ENCODE measurements at regions not wholly inside any gene's neighbourhood (a gene's known extent, or its start where the extent isn't known, plus 50 kb on each side); places are given as distances from the start of the nearest gene placed in this dataset.
A peak's percentile ranks its signal among the peaks of the same experiment; 100 is the strongest.

GRCh38 chr1:186611156-186611555 is 69.1 kb downstream of the PTGS2 start:
- TF ChIP-seq CTCF (IDR thresholded peaks at IDR 0.05) (no peak), POLR2A (IDR thresholded peaks at IDR 0.05) (no peak)
- no peak overlapping the region for H3K4me3 ChIP-seq
- no peaks in the 10 kb centered on the region for H3K4me1 ChIP-seq
- no peak for DNase-seq
- H3K36me3 ChIP-seq: no peaks in the 10 kb centered on the region
- no peaks in the 10 kb centered on the region for H3K27me3 ChIP-seq
- no peaks in the 10 kb centered on the region for H3K9me3 ChIP-seq
- no peak overlapping the region for H3K27ac ChIP-seq
- intact Hi-C loops (cut with DNase I; ENCODE audit: low total_unique reads): no loop called here

GRCh38 chr1:186609183-186609582 is 71.0 kb downstream of the PTGS2 start:
- no peak overlapping the region for H3K27ac ChIP-seq
- H3K36me3 ChIP-seq: no peaks in the 10 kb centered on the region
- no peak for DNase-seq
- intact Hi-C loops (cut with DNase I; ENCODE audit: low total_unique reads): no loop called here
- H3K27me3 ChIP-seq: no peaks in the 10 kb centered on the region
- no peaks in the 10 kb centered on the region for H3K9me3 ChIP-seq
- TF ChIP-seq CTCF (IDR thresholded peaks at IDR 0.05) (no peak), POLR2A (IDR thresholded peaks at IDR 0.05) (no peak)
- no peak overlapping the region for H3K4me3 ChIP-seq
- no peaks in the 10 kb centered on the region for H3K4me1 ChIP-seq

- Histone ChIP-seq H3K27ac (no peak overlapping the region), H3K9me3 (no peaks in the 10 kb centered on the region), H3K27me3 (no peaks in the 10 kb centered on the region), H3K36me3 (no peaks in the 10 kb centered on the region), H3K4me1 (no peaks in the 10 kb centered on the region), H3K4me3 (no peak overlapping the region)
- DNase-seq: no peak
- TF ChIP-seq CTCF (IDR thresholded peaks at IDR 0.05): peak; percentile 32 to 52 (median 44)
- TF ChIP-seq POLR2A (IDR thresholded peaks at IDR 0.05): no peak
- intact Hi-C loops (cut with DNase I; ENCODE audit: low total_unique reads): no loop called here
Measured at GRCh38 chr1:186605762-186606350, 74.4 kb downstream of the PTGS2 start.

- DNase-seq: no peak
- H3K9me3 ChIP-seq: no peaks in the 10 kb centered on the region
- no peak overlapping the region for H3K4me3 ChIP-seq
- no peaks in the 10 kb centered on the region for H3K27me3 ChIP-seq
- H3K36me3 ChIP-seq: no peaks in the 10 kb centered on the region
- H3K4me1 ChIP-seq: no peaks in the 10 kb centered on the region
- intact Hi-C loops (cut with DNase I; ENCODE audit: low total_unique reads): no loop called here
- no peak overlapping the region for H3K27ac ChIP-seq
- TF ChIP-seq CTCF (IDR thresholded peaks at IDR 0.05): no peak
- no peak for TF ChIP-seq POLR2A (IDR thresholded peaks at IDR 0.05)
Measured at GRCh38 chr1:186595969-186596368, 84.3 kb downstream of the PTGS2 start.

GRCh38 chr1:186578325-186579016 is 101.8 kb downstream of the PTGS2 start:
- Histone ChIP-seq H3K27me3 (no peaks in the 10 kb centered on the region), H3K9me3 (no peaks in the 10 kb centered on the region), H3K4me1 (no peaks in the 10 kb centered on the region), H3K4me3 (no peak overlapping the region), H3K27ac (no peak overlapping the region), H3K36me3 (no peaks in the 10 kb centered on the region)
- TF ChIP-seq CTCF (IDR thresholded peaks at IDR 0.05) (no peak), POLR2A (IDR thresholded peaks at IDR 0.05) (no peak)
- intact Hi-C loops (cut with DNase I; ENCODE audit: low total_unique reads): no loop called here
- no peak for DNase-seq

Measured in uterus (tissue), 3 donors.